Keratinocyte (primary cell): ENCODE measurements at regions not wholly inside any gene's neighbourhood (a gene's known extent, or its start where the extent isn't known, plus 50 kb on each side); places are given as distances from the start of the nearest gene placed in this dataset.

Experiments used
- DNase-seq: peaks from one replicate; pipeline ENCODE4 v3.0.0-alpha.2; 2011; ENCODE audit warnings: low read depth, missing footprints, low spot score
- FAIRE-seq: peaks from 2 replicates; lab custom pipeline; 2011; peaks lifted over from hg19 to GRCh38; lab: Jason Lieb, UNC
- H2AFZ ChIP-seq: 2 replicates; pipeline ENCODE4 v1.6.0; 2012; ENCODE audit warnings: low read length, control low read depth, inconsistent platforms; ENCODE audit not compliant: control insufficient read depth
- H3K27ac ChIP-seq: 2 replicates; pipeline ENCODE4 v1.5.1; 2011; ENCODE audit warnings: low read length; ENCODE audit not compliant: control insufficient read depth, insufficient read depth
- H3K27me3 ChIP-seq: 3 replicates; pipeline ENCODE4 v1.6.0; 2011; ENCODE audit warnings: low read length; ENCODE audit not compliant: control insufficient read depth, insufficient read depth; ENCODE audit errors: extremely low read depth
- H3K36me3 ChIP-seq, 2 experiments: 2 replicates in 1 of 2; 3 replicates in 1 of 2; pipeline ENCODE4 v1.5.1; 2011; ENCODE audit warnings: low read length in 2 of 2, mild to moderate bottlenecking in 1 of 2; ENCODE audit not compliant: control insufficient read depth in 2 of 2, insufficient read depth in 2 of 2; ENCODE audit errors: extremely low read depth in 1 of 2
- H3K4me1 ChIP-seq: 3 replicates; pipeline ENCODE4 v1.5.1; 2011; ENCODE audit warnings: low read length; ENCODE audit not compliant: control insufficient read depth, insufficient read depth; ENCODE audit errors: extremely low read depth
- H3K4me2 ChIP-seq: 3 replicates; pipeline ENCODE4 v1.6.0; 2011; ENCODE audit warnings: low read depth, low read length; ENCODE audit not compliant: control insufficient read depth, insufficient read depth; ENCODE audit errors: extremely low read depth
- H3K4me3 ChIP-seq, 3 experiments: fragments of 200-600 bp in 1 of 3; sonication (generic) in 1 of 3; 2 replicates in 2 of 3; 3 replicates in 1 of 3; pipeline ENCODE4 v1.5.1; 2011 to 2016; ENCODE audit warnings: low read length in 3 of 3, mild to moderate bottlenecking in 3 of 3, control low read depth in 2 of 3, inconsistent platforms in 1 of 3, low read depth in 1 of 3, mixed read lengths in 1 of 3, mixed run types in 1 of 3, moderate library complexity in 1 of 3; ENCODE audit not compliant: control insufficient read depth in 2 of 3, insufficient read depth in 2 of 3; ENCODE audit errors: extremely low read depth in 1 of 3
- H3K79me2 ChIP-seq: 2 replicates; pipeline ENCODE4 v1.6.0; 2012; ENCODE audit warnings: low read length; ENCODE audit not compliant: control insufficient read depth, insufficient read depth
- H3K9ac ChIP-seq: 3 replicates; pipeline ENCODE4 v1.6.0; 2011; ENCODE audit warnings: low read length; ENCODE audit not compliant: control insufficient read depth, insufficient read depth; ENCODE audit errors: extremely low read depth
- H3K9me1 ChIP-seq: 3 replicates; pipeline ENCODE4 v1.6.0; 2011; ENCODE audit warnings: low read length; ENCODE audit not compliant: control insufficient read depth, insufficient read depth; ENCODE audit errors: extremely low read depth
- H3K9me3 ChIP-seq: 2 replicates; pipeline ENCODE4 v1.5.1; 2012; ENCODE audit warnings: low read depth, low read length; ENCODE audit not compliant: control insufficient read depth
- H4K20me1 ChIP-seq: 3 replicates; pipeline ENCODE4 v1.6.0; 2011; ENCODE audit warnings: low read length; ENCODE audit not compliant: control insufficient read depth, insufficient read depth; ENCODE audit errors: extremely low read depth
- EZH2 ChIP-seq: IDR thresholded peaks from one replicate; pipeline ENCODE4 v1.6.1; 2012; ENCODE audit warnings: inconsistent platforms, mild to moderate bottlenecking, low read length, moderate library complexity
- dilution Hi-C: fragments of 300-500 bp; cut with MboI; formaldehyde crosslinking; loops from one replicate; pipeline ENCODE4 v1.7.0; 2020; ENCODE audit warnings: low sequenced_read_pairs; ENCODE audit not compliant: extremely low pct_ligation_motif_present
- TF ChIP-seq, protein P1 (sequence below), 3 experiments: IDR thresholded peaks in 1 of 3; conservative IDR thresholded peaks in 1 of 3; optimal IDR thresholded peaks in 1 of 3; 2 replicates in 2 of 3; 3 replicates in 1 of 3; pipeline versions ENCODE3 to v1.5.1; 2011; ENCODE audit warnings: low read length in 3 of 3, mild to moderate bottlenecking in 3 of 3, moderate library complexity in 2 of 3, control low read depth in 1 of 3, inconsistent platforms in 1 of 3; ENCODE audit not compliant: insufficient read depth in 2 of 3; ENCODE audit errors: extremely low read depth in 1 of 3

- no peak for FAIRE-seq
- peaks cover 7% of the 10 kb centered on the region for H3K4me1 ChIP-seq
- no peak for DNase-seq
- TF ChIP-seq, protein P1, sequence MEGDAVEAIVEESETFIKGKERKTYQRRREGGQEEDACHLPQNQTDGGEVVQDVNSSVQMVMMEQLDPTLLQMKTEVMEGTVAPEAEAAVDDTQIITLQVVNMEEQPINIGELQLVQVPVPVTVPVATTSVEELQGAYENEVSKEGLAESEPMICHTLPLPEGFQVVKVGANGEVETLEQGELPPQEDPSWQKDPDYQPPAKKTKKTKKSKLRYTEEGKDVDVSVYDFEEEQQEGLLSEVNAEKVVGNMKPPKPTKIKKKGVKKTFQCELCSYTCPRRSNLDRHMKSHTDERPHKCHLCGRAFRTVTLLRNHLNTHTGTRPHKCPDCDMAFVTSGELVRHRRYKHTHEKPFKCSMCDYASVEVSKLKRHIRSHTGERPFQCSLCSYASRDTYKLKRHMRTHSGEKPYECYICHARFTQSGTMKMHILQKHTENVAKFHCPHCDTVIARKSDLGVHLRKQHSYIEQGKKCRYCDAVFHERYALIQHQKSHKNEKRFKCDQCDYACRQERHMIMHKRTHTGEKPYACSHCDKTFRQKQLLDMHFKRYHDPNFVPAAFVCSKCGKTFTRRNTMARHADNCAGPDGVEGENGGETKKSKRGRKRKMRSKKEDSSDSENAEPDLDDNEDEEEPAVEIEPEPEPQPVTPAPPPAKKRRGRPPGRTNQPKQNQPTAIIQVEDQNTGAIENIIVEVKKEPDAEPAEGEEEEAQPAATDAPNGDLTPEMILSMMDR (optimal IDR thresholded peaks at IDR 0.05 in 1 of 3, IDR thresholded peaks at IDR 0.05 in 1 of 3, conservative IDR thresholded peaks at IDR 0.05 in 1 of 3; ENCODE audit: extremely low read depth in 1 of 3, insufficient read depth in 2 of 3, low read length in 3 of 3): no peak
- no peak for TF ChIP-seq EZH2
- no peaks in the 10 kb centered on the region for H4K20me1 ChIP-seq
- dilution Hi-C loops: no loop called here
- H2AFZ ChIP-seq: no peak overlapping the region
- no peak overlapping the region for H3K9ac ChIP-seq
- no peaks in the 10 kb centered on the region for H3K9me1 ChIP-seq
- H3K27me3 ChIP-seq: no peaks in the 10 kb centered on the region
- H3K36me3 ChIP-seq: no peaks in the 10 kb centered on the region
- no peaks in the 10 kb centered on the region for H3K9me3 ChIP-seq
- no peak overlapping the region for H3K27ac ChIP-seq
- no peaks in the 10 kb centered on the region for H3K79me2 ChIP-seq
- H3K4me2 ChIP-seq: no peak overlapping the region
- H3K4me3 ChIP-seq: no peak overlapping the region
Measured at GRCh38 chr1:192862271-192862670, 53.4 kb downstream of the RGS2 start.

GRCh38 chr1:192866241-192866868, 57.5 kb downstream of the RGS2 start:
- no peaks in the 10 kb centered on the region for H3K9me3 ChIP-seq
- no peak overlapping the region for H3K4me2 ChIP-seq
- H3K36me3 ChIP-seq: no peaks in the 10 kb centered on the region
- FAIRE-seq (no peak), DNase-seq (no peak)
- H3K4me3 ChIP-seq: no peak overlapping the region
- H3K9ac ChIP-seq: no peak overlapping the region
- no peaks in the 10 kb centered on the region for H3K27me3 ChIP-seq
- H3K27ac ChIP-seq: no peak overlapping the region
- no peaks in the 10 kb centered on the region for H3K9me1 ChIP-seq
- H3K79me2 ChIP-seq: no peaks in the 10 kb centered on the region
- dilution Hi-C loops: no loop called here
- TF ChIP-seq, protein P1 (optimal IDR thresholded peaks at IDR 0.05 in 1 of 3, IDR thresholded peaks at IDR 0.05 in 1 of 3, conservative IDR thresholded peaks at IDR 0.05 in 1 of 3; ENCODE audit: extremely low read depth in 1 of 3, insufficient read depth in 2 of 3, low read length in 3 of 3): no peak
- TF ChIP-seq EZH2: no peak
- peaks cover 3% of the 10 kb centered on the region for H3K4me1 ChIP-seq
- peak overlapping the region; percentile 22 for H2AFZ ChIP-seq
- H4K20me1 ChIP-seq: no peaks in the 10 kb centered on the region
